Psoas muscle (tissue), 7 donors: ENCODE measurements at regions not wholly inside any gene's neighbourhood (a gene's known extent, or its start where the extent isn't known, plus 50 kb on each side); places are given as distances from the start of the nearest gene placed in this dataset.

Experiments used
- ATAC-seq, 4 donors: fragments of 200-7000 bp; cut with Tn5 transposase; one replicate each; pipeline ENCODE4 v1.9.1; 2020; ENCODE audit warnings: moderate library complexity in 3 of 4, mild to moderate bottlenecking in 2 of 4
- DNase-seq, 2 donors: peaks; one replicate each; pipeline ENCODE4 v3.0.0-alpha.2; 2020
- H3K27ac ChIP-seq: fragments of 200-600 bp; one replicate; pipeline ENCODE4 v1.8.0; 2022
- H3K27me3 ChIP-seq, 3 donors: fragments of 200-600 bp in 1 of 3; one replicate each; pipeline versions ENCODE4 v1.6.1 to v1.8.0; 2013 to 2022; ENCODE audit warnings: low read length in 2 of 3, mild to moderate bottlenecking in 2 of 3, moderate library complexity in 1 of 3; ENCODE audit not compliant: insufficient read depth in 3 of 3
- H3K36me3 ChIP-seq, 2 donors: fragments of 200-600 bp in 1 of 2; one replicate each; pipeline versions ENCODE4 v1.6.1 to v1.8.0; 2013 to 2022; ENCODE audit warnings: low read depth in 1 of 2, mild to moderate bottlenecking in 1 of 2, moderate library complexity in 1 of 2; ENCODE audit not compliant: insufficient read depth in 1 of 2
- H3K4me1 ChIP-seq: fragments of 200-600 bp; one replicate; pipeline ENCODE4 v1.8.0; 2022
- H3K4me3 ChIP-seq: fragments of 200-600 bp; one replicate; pipeline ENCODE4 v1.8.0; 2022; ENCODE audit warnings: mild to moderate bottlenecking
- H3K9me3 ChIP-seq: fragments of 200-600 bp; one replicate; pipeline ENCODE4 v1.8.0; 2022
- WGBS, 3 donors: extraction: QIAGEN DNeasy Blood & Tissue Kit; methylation state at CpG; one replicate each; pipeline versions ENCODE4 v1.1.6 to v1.1.7; 2013; 5-methylcytosine and 5-hydroxymethylcytosine counted together
- intact Hi-C, 2 donors: fragments of 100-400 bp; cut with DNase I; formaldehyde crosslinking; loops; one replicate each; pipeline versions ENCODE4 v1.11.0 to v1.14.2; 2022
- TF ChIP-seq, protein P1 (sequence below): fragments of 200-600 bp; IDR thresholded peaks from one replicate; pipeline ENCODE4 v1.8.0; 2022; ENCODE audit warnings: antibody characterized with exemption
- donor health status: healthy with polysubstance abuse.
- donor health status: DM: no; HTN: no; CAD: no; lungs with moderate emphysema.
- donor health status: Bipolar disorder and iron deficiency.
- donor health status: healthy.
- donor health status: DM: yes; HTN: yes; CAD: no.
- donor health status: DM: no; HTN: no; CAD: no.
- donor health status: DM: yes; HTN: yes; CAD: no.

- H3K9me3 ChIP-seq, result no peaks in the 10 kb centered on the region
- ATAC-seq (no peak), DNase-seq (no peak)
- no peaks in the 10 kb centered on the region for H3K27me3 ChIP-seq
- H3K36me3 ChIP-seq, result no peaks in the 10 kb centered on the region
- no peak overlapping the region for H3K27ac ChIP-seq
- intact Hi-C loops, result no loop called here
- no peak overlapping the region for H3K4me3 ChIP-seq
- TF ChIP-seq, protein P1, sequence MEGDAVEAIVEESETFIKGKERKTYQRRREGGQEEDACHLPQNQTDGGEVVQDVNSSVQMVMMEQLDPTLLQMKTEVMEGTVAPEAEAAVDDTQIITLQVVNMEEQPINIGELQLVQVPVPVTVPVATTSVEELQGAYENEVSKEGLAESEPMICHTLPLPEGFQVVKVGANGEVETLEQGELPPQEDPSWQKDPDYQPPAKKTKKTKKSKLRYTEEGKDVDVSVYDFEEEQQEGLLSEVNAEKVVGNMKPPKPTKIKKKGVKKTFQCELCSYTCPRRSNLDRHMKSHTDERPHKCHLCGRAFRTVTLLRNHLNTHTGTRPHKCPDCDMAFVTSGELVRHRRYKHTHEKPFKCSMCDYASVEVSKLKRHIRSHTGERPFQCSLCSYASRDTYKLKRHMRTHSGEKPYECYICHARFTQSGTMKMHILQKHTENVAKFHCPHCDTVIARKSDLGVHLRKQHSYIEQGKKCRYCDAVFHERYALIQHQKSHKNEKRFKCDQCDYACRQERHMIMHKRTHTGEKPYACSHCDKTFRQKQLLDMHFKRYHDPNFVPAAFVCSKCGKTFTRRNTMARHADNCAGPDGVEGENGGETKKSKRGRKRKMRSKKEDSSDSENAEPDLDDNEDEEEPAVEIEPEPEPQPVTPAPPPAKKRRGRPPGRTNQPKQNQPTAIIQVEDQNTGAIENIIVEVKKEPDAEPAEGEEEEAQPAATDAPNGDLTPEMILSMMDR, result no peak
- H3K4me1 ChIP-seq, result no peaks in the 10 kb centered on the region
These were observed 877.7 kb upstream of the CDH8 start for GRCh38 chr16:62913924-62914323.

DNA sequence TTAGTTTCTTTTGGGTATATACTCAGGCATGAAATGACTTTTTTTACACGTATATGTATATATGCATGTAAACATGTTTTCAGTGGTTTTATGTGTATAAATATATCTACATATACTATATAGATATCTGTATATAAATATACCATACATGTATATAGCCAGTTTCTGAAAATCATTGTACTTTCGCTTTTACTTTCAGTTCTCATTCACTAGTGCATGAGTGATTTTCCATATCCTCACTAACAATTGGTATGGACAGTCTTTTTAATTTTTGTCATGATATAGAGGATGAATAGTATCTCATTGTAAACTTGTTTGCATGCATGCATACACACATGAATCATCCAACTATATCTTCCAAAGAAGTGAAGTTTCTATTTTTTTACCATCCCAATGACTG, 877.1 kb upstream of the CDH8 start:
- TF ChIP-seq, protein P1, result no peak
- no peak overlapping the region for H3K4me3 ChIP-seq
- H3K27ac ChIP-seq, result no peak overlapping the region
- intact Hi-C loops, result no loop called here
- H3K36me3 ChIP-seq, result no peaks in the 10 kb centered on the region
- no peaks in the 10 kb centered on the region for H3K4me1 ChIP-seq
- no peaks in the 10 kb centered on the region for H3K9me3 ChIP-seq
- 95 to 97% (median 97%) methylated on average over 2 of the region's 2 CpGs for WGBS, 3 donors
- no peaks in the 10 kb centered on the region for H3K27me3 ChIP-seq
- ATAC-seq (no peak), DNase-seq (no peak)

DNA sequence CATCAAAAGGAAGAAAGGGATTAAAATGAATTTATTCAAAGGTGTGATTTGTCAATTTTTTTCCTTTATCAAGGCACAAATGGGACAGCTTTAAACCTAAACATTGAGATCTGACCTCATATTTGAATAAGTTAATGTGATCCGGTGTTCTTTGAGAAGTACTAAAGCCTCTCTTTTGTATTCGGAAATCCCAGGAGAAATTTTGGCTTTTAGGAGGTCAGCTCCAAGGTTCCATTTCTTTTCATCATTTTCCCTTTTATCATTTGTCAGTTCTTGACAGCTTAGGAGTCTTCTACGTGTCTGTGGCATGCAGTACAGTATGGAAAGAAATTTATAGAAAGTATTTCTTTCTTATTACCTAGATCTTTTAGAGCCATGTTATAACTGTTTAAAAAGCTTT, 873.4 kb upstream of the CDH8 start:
- H3K27ac ChIP-seq, result no peak overlapping the region
- no peak for ATAC-seq
- H3K4me1 ChIP-seq, result no peaks in the 10 kb centered on the region
- no peak for DNase-seq
- TF ChIP-seq, protein P1, result no peak
- H3K4me3 ChIP-seq, result no peak overlapping the region
- intact Hi-C loops, result no loop called here
- H3K9me3 ChIP-seq, result no peaks in the 10 kb centered on the region
- no peaks in the 10 kb centered on the region for H3K27me3 ChIP-seq
- no peaks in the 10 kb centered on the region for H3K36me3 ChIP-seq
- 51 to 56% (median 54%) methylated on average over 3 of the region's 3 CpGs for WGBS, 3 donors

DNA sequence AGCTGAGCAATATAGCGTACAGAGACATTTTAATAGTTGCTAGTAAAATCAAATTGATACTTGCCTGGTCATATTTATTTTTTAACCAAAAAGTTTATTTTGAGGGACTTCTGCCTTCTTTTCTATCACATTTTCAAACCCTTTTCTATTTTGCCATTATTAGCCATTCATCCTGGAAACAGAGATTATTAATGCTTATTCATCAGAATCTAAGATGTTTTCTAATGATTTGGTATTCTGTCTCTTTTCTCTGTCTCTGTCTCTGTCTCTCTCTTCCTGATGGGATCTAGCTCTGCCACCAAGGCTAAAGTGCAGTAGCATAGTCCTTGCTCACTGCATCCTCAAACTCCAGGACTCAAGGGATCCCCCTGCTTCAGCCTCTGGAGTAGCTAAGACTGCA, 871.3 kb upstream of the CDH8 start:
- WGBS, 3 donors, result 88 to 94% (median 92%) methylated on average over 1 of the region's 1 CpG
- no peak overlapping the region for H3K4me3 ChIP-seq
- H3K27ac ChIP-seq, result no peak overlapping the region
- ATAC-seq, result no peak
- H3K36me3 ChIP-seq, result no peaks in the 10 kb centered on the region
- intact Hi-C loops, result no loop called here
- H3K9me3 ChIP-seq, result no peaks in the 10 kb centered on the region
- DNase-seq, result no peak
- TF ChIP-seq, protein P1, result no peak
- H3K27me3 ChIP-seq, result no peaks in the 10 kb centered on the region
- no peaks in the 10 kb centered on the region for H3K4me1 ChIP-seq

- Histone ChIP-seq H3K4me3 (no peak overlapping the region), H3K27me3 (no peaks in the 10 kb centered on the region), H3K36me3 (no peaks in the 10 kb centered on the region), H3K27ac (no peak overlapping the region), H3K4me1 (no peaks in the 10 kb centered on the region), H3K9me3 (no peaks in the 10 kb centered on the region)
- ATAC-seq (no peak), DNase-seq (no peak)
- 73 to 81% (median 78%) methylated on average over 5 of the region's 5 CpGs for WGBS, 3 donors
- intact Hi-C loops, result no loop called here
- TF ChIP-seq, protein P1, result no peak
These were observed 867.8 kb upstream of the CDH8 start for GRCh38 chr16:62903961-62904502.
